ENCODE measurements at regions not wholly inside any gene's neighbourhood (a gene's known extent, or its start where the extent isn't known, plus 50 kb on each side); places are given as distances from the start of the nearest gene placed in this dataset.

DNA sequence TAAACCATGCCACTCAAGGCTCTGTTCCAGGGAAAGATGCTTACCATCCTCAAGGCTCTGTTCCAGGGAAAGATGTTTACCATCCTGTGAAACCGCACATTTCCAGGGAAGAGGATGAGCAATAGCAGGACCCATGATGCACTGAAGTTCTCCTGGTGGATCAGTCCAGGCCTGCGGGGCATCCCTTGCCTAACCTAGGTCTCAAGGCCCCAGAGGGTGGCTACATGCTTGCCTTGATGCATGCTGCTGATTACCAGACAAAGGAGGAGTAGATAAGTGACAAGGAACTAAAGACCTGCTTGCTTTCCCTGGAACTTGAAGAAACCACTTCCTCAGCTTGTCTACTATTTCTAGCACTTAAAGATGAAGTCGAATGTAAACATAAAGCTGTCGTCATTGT, 111.0 kb upstream of the LINC00305 start:
- no peak for TF ChIP-seq CTCF (conservative IDR thresholded peaks at IDR 0.05; ENCODE audit: low read depth, low read length)
- TF ChIP-seq EZH2phosphoT487 (IDR thresholded peaks at IDR 0.05; ENCODE audit: borderline replicate concordance, low read length), result no peak
- no peak for TF ChIP-seq EZH2 (IDR thresholded peaks at IDR 0.05; ENCODE audit: low read length, unreplicated experiment)

Data from PC-3 (cell line).